HG02642 (cell line): ENCODE measurements at regions not wholly inside any gene's neighbourhood (a gene's known extent, or its start where the extent isn't known, plus 50 kb on each side); places are given as distances from the start of the nearest gene placed in this dataset.

ENCODE experiments used
- ATAC-seq: cut with Tn5 transposase; IDR thresholded peaks from one replicate; pipeline ENCODE4 v1.9.1; 2021; ENCODE audit warnings: mild to moderate bottlenecking; ENCODE audit not compliant: unreplicated experiment, poor library complexity

DNA sequence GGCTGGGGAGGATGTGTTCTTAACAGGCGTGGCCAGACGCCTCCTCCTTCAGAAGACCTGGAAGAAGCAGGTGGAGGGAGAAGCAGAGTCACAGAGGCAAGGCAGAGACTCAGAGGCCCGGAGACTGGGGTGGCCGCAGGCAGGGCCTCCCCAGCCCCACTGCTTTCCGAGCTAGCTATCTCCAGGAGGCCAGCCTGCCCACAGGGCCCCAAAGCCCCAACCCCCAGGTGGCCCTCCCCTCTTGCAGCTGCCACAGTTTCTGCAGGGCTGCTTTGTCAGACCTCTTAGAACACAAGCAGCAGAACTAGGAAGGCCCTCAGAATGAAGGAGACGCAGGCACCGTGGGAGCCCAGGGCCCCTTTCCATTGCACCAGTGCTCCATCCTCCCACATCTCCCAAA, 69.0 kb upstream of the MLN start:
- no peak for ATAC-seq

GRCh38 chr6:33869826-33870423, 66.1 kb upstream of the MLN start:
- ATAC-seq: no peak

DNA sequence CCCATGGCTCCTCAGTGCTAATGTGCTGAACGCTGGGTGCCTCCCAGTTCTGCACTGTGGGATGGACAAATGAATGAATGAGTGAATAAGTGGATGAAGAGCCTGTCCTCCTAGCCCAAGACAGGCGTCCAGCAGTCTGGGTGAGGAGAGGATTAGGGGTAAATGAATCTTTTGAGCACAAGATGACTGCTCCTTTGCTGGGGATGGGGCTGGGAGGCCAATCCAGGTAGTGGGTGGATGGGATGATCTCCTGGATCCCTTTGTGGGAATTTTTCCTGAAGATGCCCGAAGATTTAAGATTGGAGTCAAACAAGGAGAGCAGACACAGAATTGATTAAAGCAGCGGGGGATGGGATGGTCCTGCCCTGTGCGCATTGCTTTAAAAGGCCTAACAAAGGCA, 65.3 kb upstream of the MLN start:
- no peak for ATAC-seq

DNA sequence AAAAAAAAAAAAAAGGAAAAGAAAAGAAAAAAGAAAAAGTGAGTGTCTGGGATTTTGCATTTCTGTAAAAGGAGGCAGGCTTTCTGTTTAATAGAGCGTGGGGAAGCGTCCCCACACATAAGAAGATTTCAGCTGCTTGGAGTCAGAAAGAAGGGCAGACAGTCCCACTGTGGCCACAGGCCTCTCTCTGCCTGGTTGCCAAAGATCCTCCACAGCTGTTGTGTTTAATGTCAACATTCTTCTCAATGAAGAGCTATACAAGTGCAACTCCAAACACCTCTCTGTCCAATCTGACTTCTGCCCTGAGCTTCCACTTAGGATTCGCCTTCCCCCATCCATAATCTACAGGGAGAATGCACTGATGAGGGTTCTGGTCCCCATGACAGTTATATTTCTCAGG, 64.3 kb upstream of the MLN start:
- no peak for ATAC-seq

GRCh38 chr6:33865478-33866077, 61.8 kb upstream of the MLN start:
- ATAC-seq: no peak

GRCh38 chr6:33863723-33864440, 60.1 kb upstream of the MLN start:
- no peak for ATAC-seq

- ATAC-seq: no peak
Measured at GRCh38 chr6:33863084-33863483, 59.3 kb upstream of the MLN start.

DNA sequence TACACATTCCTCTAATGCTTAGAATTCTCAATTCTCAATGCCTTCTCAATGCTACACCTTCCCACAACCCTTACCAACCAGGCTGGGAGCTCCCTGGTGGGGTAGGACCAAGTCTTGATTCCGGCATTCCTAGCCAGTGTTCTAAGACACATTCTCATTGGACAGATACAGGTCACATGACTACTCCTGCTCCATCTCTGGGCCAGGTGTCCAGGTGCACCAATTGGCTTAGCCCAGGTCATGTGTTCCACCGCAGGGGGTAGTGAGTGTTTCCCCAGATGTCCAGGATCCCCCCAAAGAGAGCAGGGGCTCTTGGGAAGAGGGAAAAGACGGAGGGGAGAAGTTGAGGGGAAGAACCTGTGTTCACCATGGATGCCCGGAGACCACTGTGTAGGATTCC, 58.7 kb upstream of the MLN start:
- no peak for ATAC-seq

- no peak for ATAC-seq
Measured at GRCh38 chr6:33861722-33862121, 57.9 kb upstream of the MLN start.

DNA sequence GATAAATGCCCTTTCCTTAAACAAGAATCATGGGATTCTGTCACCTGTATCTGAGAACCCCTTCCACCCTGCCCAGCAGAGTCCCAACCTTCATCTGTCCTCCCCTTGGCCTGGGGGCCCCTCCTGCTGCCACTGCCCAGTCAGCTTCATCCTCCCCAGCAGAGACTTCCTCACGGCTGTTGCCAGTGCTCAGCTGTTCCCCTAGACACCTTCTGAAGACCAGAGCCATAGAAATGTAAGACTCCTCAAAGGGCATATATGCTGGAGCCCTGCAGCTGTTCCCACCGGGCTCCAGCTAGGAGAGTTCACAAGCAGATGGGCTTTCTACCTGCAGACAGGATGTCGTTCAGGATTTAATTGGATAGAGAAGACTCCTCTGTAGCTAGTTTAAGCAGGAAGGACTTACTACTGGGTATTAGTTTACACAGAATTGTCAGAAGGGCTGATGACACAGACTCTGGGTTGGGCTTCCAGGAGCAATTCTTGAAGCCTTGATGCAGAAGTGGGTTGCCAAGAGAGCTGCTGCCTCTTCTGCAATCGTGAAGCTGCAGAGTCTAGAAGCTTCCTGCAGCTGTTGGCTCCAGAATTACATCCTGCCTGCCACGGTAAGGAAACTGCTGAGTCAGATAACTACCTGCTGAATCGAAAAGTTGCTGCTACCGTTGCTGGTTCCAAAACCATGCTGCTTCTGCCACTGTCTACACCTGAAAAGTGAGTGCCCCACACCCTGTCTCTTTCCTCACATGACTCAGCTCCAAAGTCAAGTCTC, 57.1 kb upstream of the MLN start:
- ATAC-seq: no peak

DNA sequence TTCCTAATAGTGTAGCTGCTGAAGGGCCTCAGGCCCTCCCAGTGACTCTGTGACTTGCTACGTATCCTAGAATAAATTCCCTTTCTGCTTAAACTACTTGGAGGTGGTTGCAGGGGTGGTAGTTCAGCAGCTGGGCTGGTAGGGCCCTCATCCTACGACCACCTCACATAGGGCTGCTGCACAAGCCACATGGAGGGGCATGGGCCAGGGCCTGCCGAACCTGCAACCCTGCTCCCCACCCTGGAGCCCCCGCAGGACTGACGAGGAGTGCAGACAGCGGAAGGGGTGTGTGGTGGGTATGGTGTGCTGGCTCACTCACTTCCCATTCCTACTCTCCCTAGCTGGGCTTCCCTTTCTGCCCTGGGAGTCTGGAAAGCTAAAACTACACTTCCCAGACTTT, 56.2 kb upstream of the MLN start:
- ATAC-seq: no peak

- ATAC-seq: no peak
Measured at GRCh38 chr6:33858804-33859505, 55.2 kb upstream of the MLN start.

DNA sequence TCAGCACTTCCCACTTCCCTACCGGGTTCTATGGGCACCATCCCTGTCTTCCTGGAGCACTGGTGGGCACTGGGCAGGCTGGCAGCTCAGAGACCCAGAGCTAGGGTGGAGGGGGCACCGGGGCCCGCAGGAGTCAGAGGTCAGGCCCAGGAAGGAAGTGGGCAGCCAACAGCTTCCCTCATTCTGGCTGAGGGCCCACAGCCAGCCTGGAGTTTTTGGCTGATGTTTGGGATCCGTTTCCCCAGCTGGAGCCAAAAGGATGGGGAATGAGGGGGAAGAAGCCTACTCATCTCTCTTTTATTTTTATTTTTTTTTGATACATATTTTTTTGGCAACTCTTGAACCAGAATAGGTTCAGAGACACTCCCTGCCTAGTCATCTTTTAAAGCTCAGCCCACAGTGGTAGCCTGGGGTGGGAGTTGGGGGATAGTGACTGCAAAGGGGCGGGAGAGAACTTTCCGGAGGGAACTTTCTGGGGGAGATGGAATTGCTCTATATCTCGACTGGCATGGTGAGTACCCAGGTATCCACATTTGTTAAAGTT, 54.2 kb upstream of the MLN start:
- no peak for ATAC-seq

DNA sequence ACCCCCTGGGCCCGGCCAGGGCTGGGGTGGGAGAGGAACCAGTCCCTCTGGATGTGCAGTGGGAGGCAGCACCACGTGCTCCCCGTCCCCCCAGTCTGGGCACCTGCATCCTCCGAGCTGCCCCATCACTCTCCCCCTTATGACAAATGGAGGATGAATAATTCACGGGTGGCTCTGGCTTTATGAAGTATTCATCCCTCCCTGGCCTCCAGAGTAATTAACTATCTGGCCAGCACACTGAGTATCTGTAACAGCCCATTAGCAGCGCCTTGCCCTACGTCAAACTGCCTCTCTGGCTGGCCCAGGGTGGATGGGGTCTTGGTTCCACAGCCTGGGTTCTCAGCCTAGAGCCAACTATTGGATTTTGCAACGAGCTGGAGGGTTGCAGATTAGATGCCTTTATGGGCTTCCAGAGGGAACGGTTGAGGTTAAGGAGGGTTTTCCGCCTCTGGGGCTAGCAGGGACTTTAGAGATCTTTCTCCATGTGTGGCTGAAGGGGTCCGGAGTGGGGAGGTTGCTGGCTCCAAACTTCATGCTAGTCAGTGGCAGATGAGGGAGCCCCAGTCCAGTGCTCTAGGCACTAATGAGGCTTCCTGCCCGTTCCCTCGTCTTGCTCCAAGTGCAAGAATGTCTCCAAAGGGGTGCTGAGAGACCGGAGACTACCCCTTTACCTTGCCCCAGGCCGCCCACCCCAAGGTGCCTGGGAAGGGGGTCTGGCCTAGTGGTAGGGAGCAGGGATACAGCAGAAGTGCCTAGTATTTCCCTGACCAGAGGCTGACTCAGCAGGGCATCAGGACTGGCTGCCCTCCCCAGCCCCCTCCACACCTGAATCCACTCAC, 53.5 kb upstream of the MLN start:
- no peak for ATAC-seq

GRCh38 chr6:33856655-33857054, 52.9 kb upstream of the MLN start:
- no peak for ATAC-seq

GRCh38 chr6:33856031-33856590, 52.3 kb upstream of the MLN start:
- no peak for ATAC-seq

DNA sequence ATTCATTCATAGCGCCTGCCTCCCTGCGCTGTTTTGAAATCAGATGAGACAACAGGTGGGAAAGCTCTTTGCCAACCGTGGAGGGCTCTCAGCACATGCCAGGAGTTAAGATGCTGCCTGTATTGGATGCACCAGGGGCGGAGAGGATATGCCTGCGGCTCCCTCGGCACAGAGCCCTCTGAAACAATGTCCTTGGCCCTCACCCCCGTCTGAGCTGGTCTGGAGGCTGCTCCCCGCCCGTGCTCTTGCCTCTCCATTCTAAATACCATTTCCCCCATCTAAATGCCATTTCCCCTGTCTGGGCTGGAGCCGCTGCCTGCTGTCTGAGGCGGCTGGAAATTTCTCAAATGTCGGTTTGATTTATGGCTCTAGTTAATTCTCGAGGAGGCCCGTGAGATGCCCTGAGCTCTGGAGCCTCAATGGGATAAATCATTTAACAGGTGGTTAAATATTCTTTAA, 50.8 kb upstream of the MLN start:
- ATAC-seq: no peak

GRCh38 chr6:33853736-33854135, 49.9 kb upstream of the MLN start:
- no peak for ATAC-seq
